ENCODE measurements at regions not wholly inside any gene's neighbourhood (a gene's known extent, or its start where the extent isn't known, plus 50 kb on each side); places are given as distances from the start of the nearest gene placed in this dataset.
A peak's percentile ranks its signal among the peaks of the same experiment; 100 is the strongest.
"Not testable (repeated sequence)": the region's sequence is repeated elsewhere in the genome, so short reads cannot be mapped to it uniquely, and the experiment has no call there.

- peak; percentile 48 for DNase-seq
Measured at GRCh38 chr2:224650815-224651439, 65.2 kb downstream of the CCDC195 start.

GRCh38 chr2:224647684-224648083 lies 62.5 kb upstream of the CUL3 start:
- DNase-seq, result not testable (repeated sequence)

GRCh38 chr2:224646242-224646846 lies 61.2 kb upstream of the CUL3 start:
- DNase-seq, result no peak

GRCh38 chr2:224645722-224646121 lies 60.6 kb upstream of the CUL3 start:
- DNase-seq, result no peak

GRCh38 chr2:224640679-224641078 lies 55.5 kb upstream of the CUL3 start:
- no peak for DNase-seq

GRCh38 chr2:224638301-224638823 lies 53.2 kb upstream of the CUL3 start:
- no peak for DNase-seq
